GM18867 (cell line): ENCODE measurements at regions not wholly inside any gene's neighbourhood (a gene's known extent, or its start where the extent isn't known, plus 50 kb on each side); places are given as distances from the start of the nearest gene placed in this dataset.
"Not testable (repeated sequence)": the region's sequence is repeated elsewhere in the genome, so short reads cannot be mapped to it uniquely, and the experiment has no call there.

Experiments used
- ATAC-seq: cut with Tn5 transposase; IDR thresholded peaks from one replicate; pipeline ENCODE4 v1.9.1; 2021; ENCODE audit warnings: mild to moderate bottlenecking, moderate library complexity; ENCODE audit not compliant: unreplicated experiment

- ATAC-seq = no peak
Observed at GRCh38 chr20:12067686-12068085, 150.0 kb downstream of the BTBD3 start.

GRCh38 chr20:12068121-12068520 is 150.4 kb downstream of the BTBD3 start:
- ATAC-seq = no peak

GRCh38 chr20:12069181-12069580 is 151.5 kb downstream of the BTBD3 start:
- ATAC-seq = no peak

GRCh38 chr20:12072221-12072953 is 154.7 kb downstream of the BTBD3 start:
- no peak for ATAC-seq

GRCh38 chr20:12072954-12073264 is 155.2 kb downstream of the BTBD3 start:
- no peak for ATAC-seq

GRCh38 chr20:12074111-12074655 is 156.5 kb downstream of the BTBD3 start:
- no peak for ATAC-seq

GRCh38 chr20:12076200-12076599 is 158.5 kb downstream of the BTBD3 start:
- ATAC-seq = no peak

GRCh38 chr20:12077875-12078274 is 160.2 kb downstream of the BTBD3 start:
- ATAC-seq = no peak

GRCh38 chr20:12079490-12079889 is 161.8 kb downstream of the BTBD3 start:
- no peak for ATAC-seq

- no peak for ATAC-seq
Observed at GRCh38 chr20:12083269-12083668, 165.6 kb downstream of the BTBD3 start.

- no peak for ATAC-seq
Observed at GRCh38 chr20:12084482-12084881, 166.8 kb downstream of the BTBD3 start.

- ATAC-seq = no peak
Observed at GRCh38 chr20:12086359-12086758, 168.7 kb downstream of the BTBD3 start.

GRCh38 chr20:12090920-12091319 is 173.2 kb downstream of the BTBD3 start:
- no peak for ATAC-seq

- ATAC-seq = no peak
Observed at GRCh38 chr20:12093057-12093796, 175.5 kb downstream of the BTBD3 start.

- ATAC-seq = not testable (repeated sequence)
Observed at GRCh38 chr20:12093797-12094190, 176.1 kb downstream of the BTBD3 start.

- ATAC-seq = no peak
Observed at GRCh38 chr20:12095180-12095920, 177.7 kb downstream of the BTBD3 start.

GRCh38 chr20:12098421-12098820 is 180.7 kb downstream of the BTBD3 start:
- ATAC-seq = no peak

- no peak for ATAC-seq
Observed at GRCh38 chr20:12108846-12109245, 191.2 kb downstream of the BTBD3 start.

- ATAC-seq = no peak
Observed at GRCh38 chr20:12110274-12110673, 192.6 kb downstream of the BTBD3 start.

GRCh38 chr20:12110711-12111110 is 193.0 kb downstream of the BTBD3 start:
- ATAC-seq = no peak

- no peak for ATAC-seq
Observed at GRCh38 chr20:12111431-12112088, 193.9 kb downstream of the BTBD3 start.
